GM12872 (cell line): ENCODE measurements at regions not wholly inside any gene's neighbourhood (a gene's known extent, or its start where the extent isn't known, plus 50 kb on each side); places are given as distances from the start of the nearest gene placed in this dataset.

Experiments used
- CTCF ChIP-seq: IDR thresholded peaks from 3 replicates; pipeline ENCODE4 v1.5.1; 2011; ENCODE audit warnings: low read depth, mild to moderate bottlenecking, low read length, moderate library complexity; ENCODE audit not compliant: insufficient read depth

DNA sequence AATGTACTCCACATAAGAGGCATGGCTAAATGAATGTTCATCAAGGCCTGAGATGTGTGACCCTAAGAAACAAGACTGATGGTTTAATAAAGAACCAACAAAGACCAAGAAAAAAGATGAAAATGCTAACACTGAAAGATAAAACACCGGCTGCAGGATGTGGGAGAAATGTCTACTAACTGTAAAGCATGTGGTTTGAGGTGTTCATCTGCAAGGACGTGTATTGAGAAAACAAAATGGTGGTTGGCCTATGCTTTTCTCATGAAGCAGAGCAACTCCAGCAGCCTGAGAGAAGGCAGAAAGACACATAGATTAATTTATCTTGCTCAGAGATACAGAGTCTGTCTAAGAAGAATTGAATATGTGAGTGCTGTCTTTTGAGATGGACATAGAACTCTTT is 109.3 kb downstream of the KDR start:
- no peak for TF ChIP-seq CTCF

DNA sequence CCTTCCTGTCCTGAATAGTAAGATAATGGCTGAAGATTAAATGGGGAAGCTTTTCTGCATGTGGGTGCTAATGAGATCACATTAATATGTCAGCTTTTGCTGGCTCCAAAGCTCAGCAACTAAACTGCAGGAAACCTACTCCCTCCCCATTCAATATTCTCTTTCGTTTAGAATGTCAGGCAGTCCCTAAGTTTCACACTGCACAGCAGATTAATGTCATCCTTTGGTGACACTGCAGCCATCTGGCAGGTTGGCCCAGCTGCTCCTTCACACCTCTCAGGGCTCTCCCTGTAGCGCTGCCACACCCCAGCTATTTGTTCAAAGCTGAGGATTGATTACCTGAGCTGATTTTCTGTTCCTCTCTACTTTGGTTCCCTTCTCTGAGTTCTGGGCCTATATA is 110.5 kb downstream of the KDR start:
- no peak for TF ChIP-seq CTCF

DNA sequence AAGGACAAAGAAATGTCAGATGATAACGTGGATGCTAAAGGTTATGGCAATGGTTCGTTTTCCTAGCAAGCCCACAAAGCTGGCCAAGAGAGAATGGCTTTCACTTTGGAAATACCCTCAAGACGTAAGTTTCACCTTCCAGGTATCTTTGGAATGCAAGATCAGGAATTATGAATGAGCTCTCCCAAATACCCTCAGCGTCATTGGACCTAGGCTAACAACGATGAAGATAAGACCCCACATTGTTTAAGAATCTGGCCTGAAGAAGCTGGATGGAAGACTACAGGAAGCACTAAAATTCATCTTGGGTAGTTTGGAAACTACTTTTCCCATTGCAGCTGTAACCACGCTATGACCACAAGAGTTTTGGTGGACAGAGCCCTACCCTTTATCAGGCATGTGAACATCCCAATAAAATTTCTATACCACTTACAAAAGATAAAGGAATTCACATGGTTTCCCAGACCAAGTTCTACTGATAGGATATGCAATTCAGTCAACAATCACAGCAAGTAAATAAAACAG is 111.9 kb downstream of the KDR start:
- no peak for TF ChIP-seq CTCF

DNA sequence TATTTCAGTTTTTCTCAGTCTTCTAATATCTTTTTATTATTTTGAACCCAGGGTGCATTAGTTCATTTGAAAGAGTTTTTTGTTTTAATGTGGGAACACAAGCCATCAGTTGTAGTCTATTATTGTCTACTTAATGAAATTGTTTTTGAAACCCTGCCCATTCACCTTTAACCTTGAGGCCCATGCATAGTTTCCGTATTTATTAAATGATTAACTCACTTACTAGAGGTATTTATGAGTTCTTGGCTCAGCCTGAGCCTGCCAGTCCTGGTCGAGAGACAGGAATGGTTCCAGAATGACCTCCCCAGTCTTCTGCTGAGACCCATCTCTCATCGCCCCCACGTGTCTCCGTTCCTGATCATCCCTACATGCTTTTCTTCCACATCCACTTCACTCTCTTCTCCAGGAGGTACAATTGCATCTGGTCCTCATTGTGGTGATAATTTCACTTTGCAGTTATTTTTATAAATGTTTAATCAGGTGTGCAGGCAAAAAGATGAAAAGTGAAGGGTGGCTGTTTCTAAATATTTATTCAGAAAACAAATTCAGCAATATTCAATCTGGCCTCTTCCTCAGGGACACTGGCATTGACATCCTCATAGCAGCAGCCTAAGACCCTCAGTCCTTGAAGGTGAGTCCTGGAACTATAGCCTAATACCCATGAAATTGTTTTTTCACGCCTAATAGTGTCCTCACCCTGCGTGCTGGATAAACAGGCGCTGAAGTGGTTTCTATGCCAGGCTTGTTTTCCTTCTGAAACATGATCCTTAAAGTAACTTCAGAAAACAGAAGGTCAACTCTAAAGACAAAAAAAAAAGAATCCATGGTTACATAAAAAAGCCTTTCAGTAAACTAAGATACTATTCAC is 112.8 kb downstream of the KDR start:
- no peak for TF ChIP-seq CTCF

DNA sequence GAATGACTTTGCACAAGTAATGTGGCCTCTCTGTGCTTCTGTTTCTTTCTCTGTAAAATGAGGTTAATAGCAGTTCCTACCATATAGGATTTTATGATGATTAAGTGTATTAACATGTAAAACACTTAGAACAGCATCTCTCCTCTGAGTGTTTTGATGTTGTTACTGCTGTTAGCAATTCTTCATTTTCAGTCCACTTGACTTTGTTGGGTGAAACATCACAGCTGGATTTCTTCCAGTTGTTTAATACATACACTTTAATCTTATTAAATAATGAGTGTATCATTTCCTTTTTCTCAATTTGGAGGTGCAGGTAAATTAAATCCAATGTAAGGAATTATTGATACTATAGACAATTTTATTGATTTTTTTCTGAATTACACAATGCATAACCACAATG is 113.6 kb downstream of the KDR start:
- TF ChIP-seq CTCF: no peak

- no peak for TF ChIP-seq CTCF
Measured at GRCh38 chr4:55010550-55010949, 114.8 kb downstream of the KDR start.

GRCh38 chr4:55008166-55009056 is 117.0 kb downstream of the KDR start:
- peak; percentile 60 for TF ChIP-seq CTCF
